GM19193 (cell line): ENCODE measurements at regions not wholly inside any gene's neighbourhood (a gene's known extent, or its start where the extent isn't known, plus 50 kb on each side); places are given as distances from the start of the nearest gene placed in this dataset.

Source experiments
- POLR2A ChIP-seq: IDR thresholded peaks from 4 replicates; pipeline ENCODE4 v1.6.1; 2011; ENCODE audit not compliant: insufficient read depth, insufficient read length; ENCODE audit errors: extremely low read depth

- no peak for TF ChIP-seq POLR2A
These were observed 970.4 kb upstream of the TMEM132C start for GRCh38 chr12:127296591-127296990.

- TF ChIP-seq POLR2A: no peak
These were observed 969.6 kb upstream of the TMEM132C start for GRCh38 chr12:127297327-127297726.

GRCh38 chr12:127300075-127300474 lies 966.9 kb upstream of the TMEM132C start:
- no peak for TF ChIP-seq POLR2A

GRCh38 chr12:127300753-127301152 lies 966.2 kb upstream of the TMEM132C start:
- no peak for TF ChIP-seq POLR2A

DNA sequence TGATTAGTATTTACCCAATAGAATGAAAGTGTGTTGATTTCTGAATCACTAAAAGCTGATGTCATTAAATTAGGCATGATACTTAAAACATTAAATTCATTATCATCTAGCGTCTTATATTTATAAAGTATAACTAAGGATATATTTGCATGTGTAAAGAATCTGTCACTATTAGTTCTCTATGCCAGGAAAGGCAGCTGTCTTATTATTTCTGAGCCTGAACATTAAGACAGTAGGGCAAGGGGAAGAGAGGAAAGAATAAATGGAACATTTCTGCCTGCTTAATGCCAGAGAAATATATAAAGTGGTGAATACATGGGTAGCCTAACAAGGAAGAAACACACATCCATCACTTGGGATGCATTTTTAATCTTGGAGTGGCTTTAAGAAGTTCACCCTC lies 965.1 kb upstream of the TMEM132C start:
- no peak for TF ChIP-seq POLR2A

DNA sequence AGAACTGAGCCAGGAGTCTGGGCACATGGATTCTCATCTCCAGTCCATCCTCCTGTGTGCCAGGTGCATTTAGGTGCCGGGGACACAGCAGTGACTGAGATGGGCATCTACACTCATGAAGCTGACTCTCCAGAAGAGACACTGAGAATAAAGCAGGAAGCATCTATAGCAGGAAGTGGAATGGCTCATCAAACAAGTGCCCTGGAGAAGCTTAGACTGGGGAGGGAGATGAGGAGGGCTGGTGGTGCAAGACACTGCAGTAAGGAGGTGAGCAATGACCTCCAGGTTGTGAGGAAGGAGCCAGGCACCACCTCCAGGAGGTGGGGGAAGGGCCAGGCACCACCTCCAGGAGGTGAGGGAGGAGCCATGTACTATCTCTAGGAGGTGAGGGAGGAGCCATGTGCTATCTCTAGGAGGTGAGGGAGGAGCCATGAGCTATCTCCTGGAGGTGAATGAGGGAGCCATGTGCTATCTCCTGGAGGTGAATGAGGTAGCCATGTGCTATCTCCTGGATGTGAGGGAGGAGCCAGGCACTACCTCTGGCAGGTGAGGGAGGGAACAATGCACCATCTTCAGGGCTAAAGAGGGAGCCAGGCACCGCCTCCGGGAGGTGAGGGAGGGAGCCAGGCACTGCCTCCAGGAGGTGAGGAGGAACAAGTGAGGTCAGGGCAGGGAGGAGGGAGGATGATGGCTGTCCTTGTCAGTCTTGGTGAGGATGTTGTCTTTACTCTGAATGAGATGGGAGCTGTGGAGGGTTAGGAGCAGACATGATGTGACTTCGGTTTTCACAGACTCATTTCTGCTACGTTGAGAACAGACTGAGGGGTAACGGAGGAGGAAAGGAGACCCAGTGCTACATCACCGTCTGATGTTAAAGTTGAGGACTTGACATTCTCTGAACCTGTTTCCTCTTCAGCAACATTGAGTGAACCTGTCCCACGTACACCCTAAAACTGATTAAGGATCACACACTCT lies 961.9 kb upstream of the TMEM132C start:
- TF ChIP-seq POLR2A: no peak

GRCh38 chr12:127306604-127307215 lies 960.3 kb upstream of the TMEM132C start:
- TF ChIP-seq POLR2A: no peak

GRCh38 chr12:127307528-127307927 lies 959.4 kb upstream of the TMEM132C start:
- no peak for TF ChIP-seq POLR2A

DNA sequence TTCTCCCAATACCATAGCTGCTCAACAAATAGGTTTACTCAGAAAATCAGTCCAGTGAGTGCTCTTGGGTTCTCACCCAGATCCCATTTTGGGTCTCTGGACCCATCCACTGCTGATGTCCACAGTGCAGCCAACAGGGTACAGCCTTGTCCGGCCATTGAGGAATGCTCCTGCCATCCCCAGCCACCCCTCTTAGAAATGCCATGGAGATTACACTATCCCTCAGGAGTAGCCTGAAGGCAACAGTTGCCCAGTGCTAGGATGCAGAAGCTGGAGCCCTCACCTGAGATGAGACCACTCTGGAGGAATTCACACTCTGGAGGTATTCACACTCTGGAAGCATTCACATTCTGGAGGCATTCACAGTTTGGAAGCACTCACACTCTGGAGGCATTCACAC lies 958.8 kb upstream of the TMEM132C start:
- TF ChIP-seq POLR2A: no peak

- TF ChIP-seq POLR2A: no peak
These were observed 956.4 kb upstream of the TMEM132C start for GRCh38 chr12:127310548-127310947.

DNA sequence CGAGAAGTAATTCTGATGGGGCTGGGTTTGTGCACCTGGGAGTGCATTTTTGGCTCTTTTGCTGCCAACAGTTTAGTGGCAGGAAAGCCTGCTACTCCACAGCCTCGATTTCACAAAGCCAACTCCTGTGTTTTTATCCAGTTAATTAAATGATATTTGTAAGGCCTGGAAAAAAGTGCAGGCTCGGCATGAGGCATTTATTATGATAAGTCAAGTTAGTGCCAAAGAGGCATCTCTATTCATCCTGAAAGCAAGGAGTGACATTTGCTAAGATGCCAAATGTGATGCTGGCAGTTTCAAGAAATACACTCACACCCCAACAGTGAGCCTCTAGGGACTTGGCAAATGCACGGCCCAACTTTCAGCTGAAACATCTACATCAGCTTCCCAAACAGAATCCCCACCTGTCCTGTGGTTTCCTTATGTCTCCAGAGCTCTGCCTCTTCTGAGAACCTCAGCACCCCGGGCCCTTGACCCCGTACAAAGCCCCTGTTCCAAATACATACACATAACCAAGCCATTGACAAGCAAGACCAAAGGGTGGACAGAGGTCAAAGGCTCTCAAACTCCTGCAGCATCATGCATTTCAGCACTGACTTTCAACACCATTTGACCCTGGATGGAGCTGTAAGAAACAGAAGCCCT lies 955.1 kb upstream of the TMEM132C start:
- no peak for TF ChIP-seq POLR2A

DNA sequence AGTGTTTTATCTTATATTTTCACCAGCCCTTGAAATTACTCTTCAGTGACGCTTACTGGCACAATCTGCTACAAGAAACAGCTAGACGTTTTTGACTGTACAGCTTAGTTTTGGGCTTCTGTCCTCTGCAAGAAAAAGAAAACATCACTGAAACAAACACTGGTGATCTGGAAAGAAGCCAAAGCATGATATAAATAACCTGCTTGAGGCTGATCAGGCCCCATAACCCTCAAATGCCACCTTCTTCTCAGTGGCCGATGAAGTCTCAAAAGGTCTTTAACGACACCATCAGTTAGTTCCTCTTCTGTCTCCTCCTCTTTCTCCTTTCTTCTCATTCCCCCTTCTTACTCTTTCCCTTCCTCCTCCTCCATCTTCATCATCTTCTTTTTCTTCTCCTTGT lies 942.3 kb upstream of the TMEM132C start:
- no peak for TF ChIP-seq POLR2A

- no peak for TF ChIP-seq POLR2A
These were observed 939.0 kb upstream of the TMEM132C start for GRCh38 chr12:127327986-127328385.

DNA sequence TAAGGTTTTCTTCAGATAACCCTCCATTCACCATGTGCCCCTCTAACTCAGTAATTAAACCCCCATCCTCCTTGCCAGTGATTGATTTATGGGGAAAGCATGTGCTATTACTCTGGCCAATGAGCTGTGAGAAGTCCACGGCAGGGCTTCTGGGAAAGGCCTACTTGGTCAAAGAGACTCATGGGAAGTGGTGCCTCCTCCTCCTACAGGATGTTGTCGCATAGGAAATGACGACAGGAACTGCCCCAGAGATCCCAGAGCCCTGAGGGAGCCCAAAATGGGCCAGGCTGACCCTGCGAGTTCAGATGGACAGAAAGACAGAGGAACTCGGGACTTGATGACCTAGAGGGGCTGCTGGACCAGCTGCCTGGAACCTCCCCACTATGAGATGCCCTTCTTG lies 938.1 kb upstream of the TMEM132C start:
- no peak for TF ChIP-seq POLR2A

- no peak for TF ChIP-seq POLR2A
These were observed 932.6 kb upstream of the TMEM132C start for GRCh38 chr12:127334365-127334764.
